ENCODE measurements at regions not wholly inside any gene's neighbourhood (a gene's known extent, or its start where the extent isn't known, plus 50 kb on each side); places are given as distances from the start of the nearest gene placed in this dataset.
"Not testable (repeated sequence)": the region's sequence is repeated elsewhere in the genome, so short reads cannot be mapped to it uniquely, and the experiment has no call there.

DNA sequence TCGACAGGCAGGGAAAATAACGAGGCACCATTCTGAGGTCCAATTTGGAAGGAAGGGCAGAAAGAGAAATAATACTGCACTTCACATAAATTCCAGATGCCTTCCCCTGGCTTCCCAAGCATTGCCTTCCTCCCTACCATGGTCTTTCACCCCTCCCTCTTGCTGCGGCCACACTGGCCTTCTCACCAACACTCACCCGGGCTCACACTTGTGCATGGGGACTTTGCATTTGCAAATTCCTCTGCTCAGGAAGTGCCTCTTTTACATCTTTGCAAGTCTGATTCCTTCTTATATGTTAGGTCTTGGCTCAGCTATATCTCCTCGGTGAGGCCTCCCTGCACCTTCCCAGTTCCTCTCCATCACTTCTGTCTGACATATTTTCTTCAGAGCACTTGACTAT, 199.4 kb downstream of the CHIC2 start:
- DNase-seq, result no peak

DNA sequence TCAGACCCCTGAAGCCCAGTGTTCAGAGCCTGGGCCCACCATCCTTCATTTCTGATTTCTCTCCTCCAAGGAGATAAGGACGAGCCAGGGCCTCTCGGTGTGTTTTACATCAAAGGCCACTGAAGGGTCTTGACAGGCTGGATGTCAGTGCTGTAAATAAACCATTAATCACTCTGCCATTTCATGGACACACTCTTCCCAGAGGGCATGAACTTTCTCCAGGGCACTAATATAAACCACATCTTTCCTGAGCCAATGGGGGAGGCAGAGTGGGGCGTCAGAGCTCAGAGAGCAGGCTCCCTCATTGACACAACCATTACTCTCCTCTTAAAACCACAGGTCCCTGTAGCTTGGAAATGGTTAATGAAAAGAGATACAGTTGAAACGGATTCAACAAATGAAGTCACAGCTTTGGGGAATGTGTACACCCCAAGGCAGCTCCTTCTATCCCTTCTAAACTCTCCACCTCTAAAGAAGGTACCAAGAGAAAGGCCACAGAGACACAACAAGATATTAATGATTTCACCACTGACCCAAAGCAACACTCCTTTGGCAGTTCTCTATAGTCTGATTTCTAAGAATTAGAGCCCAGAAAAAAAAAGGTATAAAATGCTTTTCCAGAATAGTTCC, 200.6 kb downstream of the CHIC2 start:
- no peak for DNase-seq

DNA sequence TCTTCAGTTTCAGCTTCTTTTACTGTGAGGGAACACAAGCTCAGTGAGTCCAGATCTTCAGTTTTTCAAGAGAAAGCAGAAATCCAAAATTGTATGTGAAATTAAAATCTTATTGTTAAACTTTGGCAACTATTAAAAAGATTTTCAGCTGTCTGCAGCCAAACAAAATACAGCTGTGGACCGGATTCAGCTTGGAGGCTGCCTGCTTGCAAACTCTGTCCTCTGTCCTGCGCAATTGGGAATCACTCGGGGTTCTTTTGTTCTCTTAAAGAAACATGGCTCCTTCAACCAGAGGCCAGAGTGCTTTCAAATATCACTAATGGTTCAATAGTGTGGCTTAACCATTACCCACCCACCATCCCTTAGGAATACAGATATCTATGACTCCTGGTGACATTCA, 201.2 kb downstream of the CHIC2 start:
- DNase-seq, result peak; percentile 37

DNA sequence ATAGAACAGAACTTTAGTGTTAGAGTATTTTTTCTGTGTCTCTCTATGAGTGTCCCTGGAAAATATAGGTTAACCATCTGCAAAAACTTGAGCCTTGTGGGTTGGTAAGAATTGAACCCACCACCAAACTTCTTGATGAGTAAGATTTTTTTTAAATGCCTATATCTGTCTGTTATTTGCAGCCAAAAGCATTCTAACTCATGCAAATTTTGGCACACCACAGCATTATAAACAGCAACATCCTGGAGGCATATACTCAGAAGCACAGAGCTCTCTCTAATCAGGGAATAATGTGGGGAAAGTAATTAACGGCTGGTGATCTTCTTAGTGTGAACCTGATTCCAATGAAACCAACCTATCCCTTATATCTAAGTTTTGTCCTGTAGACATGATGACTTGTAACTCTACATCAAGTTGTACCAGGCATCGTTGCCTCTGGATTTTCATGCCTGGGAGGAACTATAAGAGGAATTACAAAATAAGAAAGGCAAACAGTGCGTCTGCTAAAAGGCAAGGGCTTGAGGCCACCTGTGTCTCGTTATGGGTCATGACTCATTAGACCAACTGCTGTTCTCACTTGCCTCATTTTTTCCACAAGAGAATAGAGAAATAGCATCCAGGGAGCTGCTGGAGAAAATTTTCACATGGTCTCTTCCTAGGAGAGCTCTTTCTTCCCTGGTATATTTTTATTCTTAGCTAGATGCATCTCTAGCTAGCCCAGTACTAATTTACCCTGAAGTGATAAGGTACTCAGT, 202.4 kb downstream of the CHIC2 start:
- DNase-seq, result no peak

DNA sequence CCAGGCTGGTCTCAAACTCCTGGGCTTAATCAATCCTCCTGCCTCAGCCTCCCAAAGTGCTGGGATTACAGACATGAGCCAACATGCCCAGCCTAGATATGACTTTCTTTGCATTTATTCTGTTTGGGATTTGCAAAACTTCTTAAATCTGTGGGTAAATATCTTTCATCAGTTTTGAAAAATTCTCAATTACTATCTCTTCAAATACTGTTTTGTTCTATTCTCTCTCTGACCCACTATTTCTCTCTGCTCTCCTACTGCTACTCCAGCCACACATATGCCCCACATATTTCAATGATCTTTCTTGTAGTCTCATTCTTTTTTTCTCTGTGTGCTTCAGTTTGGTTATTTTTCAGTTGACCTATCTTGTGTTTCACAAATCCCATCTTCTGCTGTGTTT, 205.1 kb downstream of the CHIC2 start:
- no peak for DNase-seq

DNA sequence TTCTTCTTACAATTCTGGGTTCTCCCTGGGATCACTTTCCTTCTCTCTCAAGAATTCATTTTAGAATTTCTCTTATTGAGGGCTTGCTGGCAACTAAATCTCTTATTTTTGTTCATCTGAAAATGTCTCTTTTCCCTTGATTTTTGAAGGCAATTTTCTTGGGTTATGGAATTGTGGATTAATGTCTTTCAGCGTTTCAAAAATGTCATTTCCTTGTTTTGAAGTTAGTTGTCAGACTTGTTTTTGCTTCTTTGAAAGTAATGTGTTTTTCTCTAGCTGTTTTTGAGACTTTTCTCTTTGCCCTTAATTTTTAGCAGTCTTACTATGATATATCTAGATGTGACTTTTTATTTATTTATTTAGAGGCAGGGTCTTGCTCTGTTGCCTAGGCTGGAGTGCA, 205.7 kb downstream of the CHIC2 start:
- no peak for DNase-seq

DNA sequence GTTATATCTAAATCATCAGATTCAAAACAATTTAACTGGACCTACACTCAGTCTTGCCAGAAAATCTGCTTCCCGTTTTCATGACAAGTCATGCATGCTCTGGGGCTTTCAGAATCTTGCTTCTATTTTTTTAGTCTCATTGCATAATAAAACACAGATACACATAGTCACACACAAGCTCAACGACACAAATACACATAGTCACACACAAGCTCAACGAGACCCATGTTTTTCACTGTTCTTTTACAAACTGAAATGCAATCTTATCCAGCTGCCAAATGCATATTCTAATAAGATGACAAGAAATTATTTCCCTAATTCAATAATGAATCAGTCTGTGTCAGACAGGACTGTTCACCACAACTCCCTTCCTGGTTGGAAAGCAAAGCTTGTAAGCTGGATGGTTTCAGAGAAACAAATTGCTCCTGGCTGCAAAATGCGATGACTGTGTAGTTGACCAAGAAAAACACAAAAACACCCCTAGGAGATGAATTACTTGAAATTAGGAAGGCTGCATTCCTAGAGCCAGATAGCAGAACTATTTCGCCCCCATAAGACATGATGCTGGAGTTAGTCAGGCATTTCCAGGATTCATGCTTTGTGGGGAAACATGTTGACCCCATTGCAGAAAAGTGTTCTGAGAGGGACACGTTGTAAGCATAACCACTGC, 208.7 kb downstream of the CHIC2 start:
- DNase-seq, result no peak

DNA sequence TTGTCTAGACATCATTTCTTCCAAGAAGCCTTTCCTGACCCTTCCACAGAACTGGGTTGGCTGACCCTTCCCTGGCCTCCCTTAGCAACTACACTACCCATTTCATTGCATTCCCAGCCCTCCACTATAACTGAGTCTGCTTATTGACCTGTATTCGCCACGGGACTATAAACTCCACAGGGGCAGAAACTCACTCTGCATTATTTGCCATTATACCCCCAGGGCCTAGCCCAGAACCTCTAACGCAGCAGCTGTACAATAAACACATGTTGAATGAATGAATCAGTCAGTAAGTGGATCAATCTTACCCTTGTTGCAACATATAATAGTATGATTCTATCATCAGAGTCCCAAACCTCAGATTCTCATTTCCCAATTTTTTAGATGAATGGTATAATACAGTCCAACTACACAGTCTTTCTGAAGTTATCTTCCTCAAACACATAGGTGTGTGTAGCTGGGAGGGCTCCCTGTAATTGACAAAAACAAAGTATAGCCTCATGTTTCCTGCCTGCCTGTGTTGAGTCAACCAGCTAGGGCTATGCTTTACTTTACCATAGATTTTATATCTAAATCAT, 209.3 kb downstream of the CHIC2 start:
- no peak for DNase-seq

DNA sequence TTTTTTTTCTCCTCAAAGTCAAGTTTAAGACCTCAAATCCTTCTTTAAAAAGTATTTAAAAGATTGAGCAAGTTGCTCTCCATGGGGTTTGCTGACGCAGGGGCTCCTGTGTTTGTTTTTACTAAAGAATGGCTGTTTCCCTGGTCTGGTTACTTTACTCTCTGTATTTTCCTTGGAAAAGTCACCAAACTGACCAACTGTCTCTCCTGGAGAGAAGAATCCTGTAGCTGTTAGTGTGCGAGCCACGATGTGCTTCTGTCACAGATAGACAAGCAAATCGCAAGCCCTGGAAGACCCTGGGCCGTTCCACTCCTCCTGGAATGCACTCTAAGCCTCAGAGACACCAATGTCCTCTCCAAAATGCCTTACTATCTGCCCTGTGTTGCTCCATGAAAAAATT, 212.1 kb downstream of the CHIC2 start:
- DNase-seq, result no peak

DNA sequence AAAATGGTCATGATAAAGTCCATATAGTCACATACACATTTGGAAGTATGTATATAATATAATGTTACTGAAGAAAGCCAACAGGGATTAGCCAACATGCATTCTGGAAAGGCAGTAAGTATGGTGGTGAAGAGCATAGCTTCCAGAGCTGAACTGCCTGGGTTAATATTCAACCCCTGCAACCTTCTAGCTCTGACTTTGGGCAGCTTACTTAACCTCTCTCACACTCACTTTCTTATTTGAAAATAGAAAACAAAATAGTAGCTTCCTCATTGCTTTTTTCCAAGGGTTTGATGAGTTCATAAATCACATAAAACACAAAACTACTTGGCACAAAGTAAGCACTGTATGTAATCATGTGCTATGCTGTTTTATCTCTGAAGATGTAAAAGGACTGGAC, 216.4 kb downstream of the CHIC2 start:
- DNase-seq, result no peak

DNA sequence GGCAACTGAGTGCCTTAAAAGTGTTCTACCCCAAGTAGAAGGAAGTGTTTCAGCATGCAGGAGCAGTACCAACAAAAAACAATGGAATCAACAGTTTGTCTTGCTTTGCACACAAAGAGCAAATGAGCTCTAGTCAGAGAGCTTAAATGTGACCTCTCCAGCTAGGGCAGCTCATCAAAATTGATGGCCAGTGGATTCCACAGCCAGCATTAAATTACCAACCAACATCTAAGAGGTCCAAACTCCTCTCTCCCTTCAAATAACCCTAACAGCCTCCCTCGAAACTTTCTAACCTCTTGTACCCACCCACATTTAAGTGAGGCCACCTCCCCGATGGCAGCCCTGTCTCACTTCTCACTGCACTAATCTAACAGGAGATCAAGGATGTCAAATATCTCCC, 219.9 kb downstream of the CHIC2 start:
- DNase-seq, result peak; percentile 25

DNA sequence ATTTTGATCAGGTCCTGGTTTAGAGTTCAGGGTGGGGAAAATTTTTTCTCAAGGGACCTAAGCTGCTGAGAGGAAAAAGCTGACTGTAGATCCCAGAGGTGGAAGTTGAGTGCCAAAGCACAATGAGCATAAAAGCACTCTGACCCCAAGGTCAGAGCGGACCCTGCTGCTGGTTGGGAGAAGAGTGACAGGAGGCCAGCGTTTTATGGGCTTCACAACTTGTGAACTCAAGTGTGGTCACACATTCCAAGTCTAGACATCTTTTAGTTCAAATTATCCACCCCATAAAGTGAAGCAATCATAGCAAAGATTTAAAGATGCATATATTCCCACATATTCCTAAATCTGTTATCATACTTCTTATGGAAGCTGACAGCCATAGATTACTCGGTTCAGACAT, 220.3 kb downstream of the CHIC2 start:
- no peak for DNase-seq

DNA sequence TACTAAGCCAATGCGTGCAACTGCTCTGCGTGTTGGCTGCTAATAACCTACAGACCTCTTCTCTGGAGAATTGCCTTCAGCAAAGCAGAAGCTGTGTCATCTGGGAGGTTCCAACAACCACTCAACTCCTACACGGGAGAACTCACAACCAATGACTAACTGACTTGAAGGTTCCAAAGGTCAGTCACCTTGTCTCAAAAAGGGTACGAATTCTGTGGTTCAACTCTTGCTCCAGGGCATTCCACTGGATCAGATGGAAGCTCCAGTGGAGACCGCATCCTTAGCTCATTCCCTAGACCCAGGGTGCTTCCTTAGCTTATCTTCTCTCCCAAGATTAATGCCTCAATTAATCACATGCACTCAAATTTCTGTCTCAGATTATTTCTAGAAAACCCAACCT, 222.7 kb downstream of the CHIC2 start:
- DNase-seq, result no peak

DNA sequence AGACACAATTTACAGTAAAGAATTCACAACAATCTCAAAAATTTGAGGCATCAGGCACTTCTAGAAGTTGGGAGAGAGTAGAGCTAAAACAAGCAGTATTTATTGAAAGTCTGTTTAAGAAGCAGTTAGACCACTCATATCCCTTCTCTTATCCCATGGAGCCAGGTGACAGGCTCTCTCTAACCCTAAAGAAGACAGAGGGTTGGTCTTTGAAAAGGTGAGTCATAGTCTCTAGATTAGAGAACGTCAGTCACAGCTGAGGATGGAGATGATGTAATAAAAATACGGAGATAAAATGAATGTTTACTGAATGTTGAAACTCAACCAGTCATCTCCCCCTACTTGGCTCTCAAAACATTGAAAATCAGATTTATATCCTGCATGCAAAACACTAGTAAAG, 223.8 kb downstream of the CHIC2 start:
- no peak for DNase-seq

DNA sequence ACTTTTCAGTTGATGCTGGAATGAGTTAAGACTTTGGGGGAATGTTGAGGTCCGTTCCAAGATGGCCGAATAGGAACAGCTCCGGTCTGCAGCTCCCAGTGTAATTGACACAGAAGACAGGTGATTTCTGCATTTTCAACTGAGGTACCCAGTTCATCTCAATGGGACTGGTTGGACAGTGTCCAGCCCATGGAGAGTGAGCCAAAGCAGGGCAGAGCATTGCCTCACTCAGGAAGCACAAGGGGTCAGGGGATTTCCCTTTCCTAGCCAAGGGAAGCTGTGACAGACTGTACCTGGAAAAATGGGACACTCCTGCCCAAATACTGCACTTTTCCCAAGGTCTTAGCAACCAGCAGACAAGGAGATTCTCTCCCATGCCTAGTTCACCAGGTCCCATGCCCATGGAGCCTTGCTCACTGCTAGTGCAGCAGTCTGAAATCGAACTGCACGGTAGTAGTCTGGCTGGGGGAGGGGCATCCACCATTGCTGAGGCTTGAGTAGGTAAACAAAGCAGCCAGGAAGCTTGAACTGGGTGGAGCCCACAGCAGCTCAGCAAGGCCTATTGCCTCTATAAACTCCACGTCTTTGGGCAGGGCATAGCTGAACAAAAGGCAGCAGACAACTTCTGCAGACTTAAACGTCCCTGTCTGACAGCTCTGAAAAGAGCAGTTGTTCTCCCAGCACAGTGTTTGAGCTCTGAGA, 231.0 kb downstream of the CHIC2 start:
- DNase-seq, result not testable (repeated sequence)

DNA sequence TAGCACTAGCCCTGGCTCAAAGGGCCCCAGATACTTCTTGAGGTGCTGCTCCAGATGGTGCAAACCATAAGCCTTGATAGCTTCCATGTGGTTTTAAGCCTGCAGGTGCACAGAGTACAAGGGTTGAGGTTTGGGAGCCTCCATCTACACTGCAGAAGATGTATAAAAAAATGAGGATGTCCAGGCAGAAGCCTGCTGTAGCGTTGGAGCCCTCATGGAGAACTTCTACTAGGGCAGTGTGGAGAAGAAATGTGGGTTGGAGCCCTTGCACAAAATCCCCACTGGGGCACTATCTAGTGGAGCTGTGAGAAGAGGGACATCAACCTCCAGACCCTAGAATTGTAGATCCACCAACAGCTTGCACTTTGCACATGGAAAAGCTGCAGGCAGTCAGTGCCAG, 231.9 kb downstream of the CHIC2 start:
- DNase-seq, result no peak

DNA sequence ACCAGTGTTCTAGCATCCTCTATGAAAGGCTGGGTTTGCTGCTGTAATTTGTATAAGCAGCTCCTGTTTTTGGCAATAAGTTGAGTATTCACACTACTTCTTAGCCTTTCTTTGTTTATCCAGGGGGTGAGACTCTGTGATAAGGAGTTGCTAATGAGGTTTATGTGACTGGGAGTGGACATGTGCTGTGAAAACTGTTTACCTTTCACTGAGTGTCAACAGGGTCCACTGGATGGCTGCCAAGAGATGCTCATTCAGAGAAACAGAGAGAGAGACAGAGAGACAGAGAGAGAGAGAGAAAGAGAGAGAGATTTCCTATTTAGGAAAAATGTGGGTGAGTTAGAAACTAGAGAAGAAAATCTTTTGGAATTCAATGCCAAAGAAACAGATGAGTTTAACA, 233.9 kb downstream of the CHIC2 start:
- no peak for DNase-seq

DNA sequence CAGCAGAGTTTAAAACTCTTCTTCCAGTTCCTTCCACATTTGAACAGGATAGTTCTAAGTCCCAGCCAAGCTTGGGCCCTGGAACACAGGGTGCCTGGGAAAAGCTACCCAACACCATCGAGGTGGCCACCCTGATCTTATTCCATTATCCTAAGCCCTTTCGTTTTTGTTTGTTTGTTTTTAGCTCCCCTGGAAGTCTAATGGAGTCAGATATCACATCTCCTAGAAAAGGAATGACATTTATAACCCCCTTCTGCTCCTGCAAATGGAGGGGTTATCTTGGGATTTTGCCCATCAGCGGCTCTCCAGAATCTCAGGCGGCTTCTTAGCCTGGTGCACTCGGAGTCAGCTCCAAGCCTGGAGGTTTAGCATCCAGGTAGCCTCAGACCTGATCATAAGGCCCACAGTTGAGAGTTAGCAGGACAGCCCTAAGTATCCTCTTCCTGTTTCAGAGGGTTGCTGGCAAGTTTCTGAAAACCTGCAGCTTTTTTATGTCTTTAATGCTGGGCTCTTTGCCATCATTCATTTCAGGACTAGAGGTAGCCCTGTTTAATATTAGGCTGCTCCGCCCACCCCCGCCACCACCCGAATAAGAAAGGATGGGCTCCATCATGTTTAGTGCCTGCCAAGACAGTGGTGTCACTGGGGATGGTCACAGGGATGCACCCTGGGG, 230.0 kb upstream of the LNX1 start:
- DNase-seq, result no peak

DNA sequence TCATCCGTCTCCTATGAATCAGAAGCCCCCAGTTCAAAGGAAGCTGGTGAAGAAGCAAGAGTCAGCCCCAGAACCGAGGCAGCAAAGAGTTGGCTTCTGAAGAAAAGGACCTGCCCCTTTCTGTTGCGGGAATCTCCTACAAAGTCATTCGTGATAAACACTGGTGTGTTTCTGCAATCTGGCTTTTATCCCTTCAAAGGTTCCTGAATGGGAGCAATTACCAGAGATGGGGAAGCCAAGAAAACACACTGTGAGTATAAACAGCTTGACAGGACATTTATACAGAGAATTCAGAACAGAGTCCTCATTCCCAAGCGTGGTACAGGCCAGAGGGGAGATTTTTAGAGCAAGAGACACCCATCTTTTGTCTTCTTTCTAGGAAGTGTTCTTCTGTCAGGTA, 226.8 kb upstream of the LNX1 start:
- DNase-seq, result no peak

DNA sequence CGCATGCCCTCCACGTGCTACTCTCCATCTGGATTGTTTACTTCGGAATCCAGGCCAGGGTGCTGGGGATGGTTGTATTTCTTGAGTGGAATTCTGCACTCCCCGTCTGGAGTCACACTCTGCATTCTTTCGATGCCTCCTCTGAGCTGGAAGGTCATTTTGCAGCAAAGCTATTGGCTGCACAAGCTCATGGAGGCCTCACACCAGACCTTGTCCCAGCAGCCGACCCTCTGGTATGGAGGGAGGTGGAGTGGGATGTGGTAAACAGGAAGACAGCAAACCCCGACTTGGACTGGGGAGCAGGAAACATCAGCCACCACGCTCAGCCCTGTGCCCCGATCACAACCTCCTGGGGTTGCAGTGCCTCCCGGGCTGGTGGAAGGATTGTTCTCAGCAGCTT, 225.3 kb upstream of the LNX1 start:
- no peak for DNase-seq

DNA sequence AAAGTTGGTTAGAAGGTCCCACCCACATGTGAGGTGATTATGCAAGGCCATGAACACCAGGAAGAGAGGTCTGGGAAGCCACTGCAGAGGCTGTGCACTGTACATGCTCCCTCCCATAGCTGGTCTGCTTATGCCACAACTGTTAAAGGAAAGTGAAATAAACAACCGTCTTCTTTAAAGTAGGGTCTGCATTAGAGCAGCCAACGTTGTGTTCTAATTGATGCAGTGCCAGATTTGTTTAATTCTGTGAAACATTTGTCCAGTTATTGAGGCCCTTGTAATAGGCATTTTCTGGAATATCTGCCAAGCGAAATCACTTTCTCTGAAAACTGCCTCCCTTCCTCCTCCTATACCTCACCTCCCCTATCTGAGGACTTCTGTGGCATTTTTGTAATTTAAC, 224.0 kb upstream of the LNX1 start:
- no peak for DNase-seq

DNA sequence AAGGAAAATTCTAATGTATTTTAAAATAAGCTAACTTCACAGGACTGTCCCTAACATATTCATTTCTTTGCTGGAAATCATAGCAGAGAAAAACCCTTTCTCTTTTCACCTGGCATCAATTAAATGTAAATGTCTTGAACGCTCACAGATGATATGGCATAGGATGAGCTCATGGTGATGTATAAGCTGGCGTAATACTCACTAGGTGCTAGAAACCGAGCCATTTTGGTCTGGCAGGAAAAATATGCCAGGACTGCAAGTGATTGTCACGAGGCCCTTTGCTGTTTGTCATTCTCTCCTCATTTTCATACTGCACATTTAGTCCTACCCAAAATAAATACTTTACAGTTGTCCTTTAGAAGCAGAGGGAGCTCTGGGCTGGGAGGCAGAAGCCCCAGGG, 222.7 kb upstream of the LNX1 start:
- DNase-seq, result no peak

All from right kidney (tissue), 1 donor.